GM23338 (cell line): ENCODE measurements at regions not wholly inside any gene's neighbourhood (a gene's known extent, or its start where the extent isn't known, plus 50 kb on each side); places are given as distances from the start of the nearest gene placed in this dataset.

ENCODE experiments used
- ATAC-seq: fragments of 200-7000 bp; cut with Tn5 transposase; 3 replicates; pipeline ENCODE4 v1.9.1; 2020
- DNase-seq: peaks from one replicate; pipeline ENCODE4 v3.0.0-alpha.2; 2015; ENCODE audit warnings: low spot score
- H2AFZ ChIP-seq: fragments of 200-600 bp; sonication (generic); 2 replicates; pipeline ENCODE4 v1.8.0; 2016; ENCODE audit warnings: antibody characterized with exemption, mild to moderate bottlenecking, moderate library complexity
- H3F3A ChIP-seq: fragments of 200-600 bp; sonication (generic); replicated peaks from 2 replicates; pipeline ENCODE4 v1.8.0; 2017; ENCODE audit warnings: antibody characterized with exemption, mixed run types, low read depth
- H3K27ac ChIP-seq: fragments of 200-600 bp; sonication (generic); 2 replicates; pipeline ENCODE4 v1.6.1; 2016; ENCODE audit warnings: low read depth
- H3K27me3 ChIP-seq: fragments of 200-600 bp; sonication (generic); 2 replicates; pipeline ENCODE4 v1.8.0; 2016; ENCODE audit warnings: mild to moderate bottlenecking, mixed run types, moderate library complexity; ENCODE audit not compliant: insufficient read depth
- H3K36me3 ChIP-seq: fragments of 200-600 bp; sonication (generic); 2 replicates; pipeline ENCODE4 v1.8.0; 2016; ENCODE audit warnings: mild to moderate bottlenecking; ENCODE audit not compliant: insufficient read depth
- H3K4me1 ChIP-seq: fragments of 200-600 bp; sonication (generic); 2 replicates; pipeline ENCODE4 v1.8.0; 2016; ENCODE audit warnings: mild to moderate bottlenecking, moderate library complexity; ENCODE audit not compliant: insufficient read depth
- H3K4me2 ChIP-seq: fragments of 200-600 bp; sonication (generic); 2 replicates; pipeline ENCODE4 v1.7.1; 2017; ENCODE audit warnings: mixed run types
- H3K4me3 ChIP-seq: fragments of 200-600 bp; sonication (generic); 2 replicates; pipeline ENCODE4 v1.6.1; 2016; ENCODE audit warnings: mixed run types
- H3K79me2 ChIP-seq: fragments of 200-600 bp; sonication (generic); replicated peaks from 2 replicates; pipeline ENCODE4 v1.8.0; 2017; ENCODE audit warnings: mild to moderate bottlenecking; ENCODE audit not compliant: insufficient read depth
- H3K9me2 ChIP-seq: fragments of 200-600 bp; sonication (generic); 2 replicates; pipeline ENCODE4 v1.8.0; 2017; ENCODE audit not compliant: insufficient read depth
- H4K20me1 ChIP-seq: fragments of 200-600 bp; sonication (generic); replicated peaks from 2 replicates; pipeline ENCODE4 v1.8.0; 2017; ENCODE audit warnings: mild to moderate bottlenecking; ENCODE audit not compliant: insufficient read depth
- H3K27ac Mint-ChIP-seq: 2 replicates; pipeline ENCODE4 v1.8.0; 2020; ENCODE audit warnings: inconsistent platforms, mild to moderate bottlenecking, moderate library complexity, mixed read lengths
- H3K27me3 Mint-ChIP-seq: 3 replicates; pipeline ENCODE4 v1.8.0; 2022; ENCODE audit warnings: low read depth, mild to moderate bottlenecking, moderate library complexity, mixed read lengths, inconsistent platforms; ENCODE audit not compliant: insufficient read depth, poor library complexity
- H3K36me3 Mint-ChIP-seq: 3 replicates; pipeline ENCODE4 v1.8.0; 2021; ENCODE audit warnings: low read depth, mild to moderate bottlenecking, inconsistent platforms, moderate library complexity, mixed read lengths
- H3K4me1 Mint-ChIP-seq: 3 replicates; pipeline ENCODE4 v1.8.0; 2020; ENCODE audit warnings: mild to moderate bottlenecking, inconsistent platforms, mixed read lengths
- H3K4me3 Mint-ChIP-seq: 3 replicates; pipeline ENCODE4 v1.8.0; 2021; ENCODE audit warnings: moderate library complexity, mild to moderate bottlenecking, inconsistent platforms, mixed read lengths
- H3K9me3 Mint-ChIP-seq: 3 replicates; pipeline ENCODE4 v1.8.0; 2020; ENCODE audit warnings: moderate library complexity, mild to moderate bottlenecking, inconsistent platforms, mixed read lengths
- CREB1 ChIP-seq: fragments of 250-450 bp; sonication (Bioruptor Pico); IDR thresholded peaks from 2 replicates; pipeline ENCODE4 v1.5.0; 2020; ENCODE audit warnings: low read depth, mild to moderate bottlenecking, moderate library complexity
- NANOG ChIP-seq: IDR thresholded peaks from 2 replicates; pipeline ENCODE4 v1.6.1; 2016; ENCODE audit warnings: antibody characterized with exemption, borderline replicate concordance
- STAT1 ChIP-seq: IDR thresholded peaks from one replicate; pipeline ENCODE4 v1.6.1; 2016; ENCODE audit warnings: antibody characterized with exemption; ENCODE audit not compliant: unreplicated experiment
- ZNF114 ChIP-seq: fragments of 250-450 bp; sonication (Bioruptor Pico); IDR thresholded peaks from 2 replicates; pipeline ENCODE4 v1.5.0; 2020; ENCODE audit warnings: mild to moderate bottlenecking, moderate library complexity
- ZNF331 ChIP-seq: fragments of 250-450 bp; sonication (Bioruptor Pico); IDR thresholded peaks from 2 replicates; pipeline ENCODE4 v1.5.0; 2020; ENCODE audit warnings: low read depth, mild to moderate bottlenecking, moderate library complexity
- TF ChIP-seq, protein P1 (sequence below): IDR thresholded peaks from 2 replicates; pipeline ENCODE4 v1.6.1; 2016; ENCODE audit warnings: antibody characterized with exemption
- TF ChIP-seq, protein P2 (sequence below): IDR thresholded peaks from one replicate; pipeline ENCODE4 v1.6.1; 2018; ENCODE audit warnings: antibody characterized with exemption; ENCODE audit not compliant: unreplicated experiment
- TF ChIP-seq, protein P3 (sequence below): fragments of 250-450 bp; sonication (Bioruptor Pico); IDR thresholded peaks from 2 replicates; pipeline ENCODE4 v1.5.0; 2020; ENCODE audit warnings: mild to moderate bottlenecking, moderate library complexity
- TF ChIP-seq, protein P4 (sequence below), 2 experiments: fragments of 200-600 bp in 1 of 2; sonication (generic) in 1 of 2; conservative IDR thresholded peaks; 2 replicates each; pipeline versions ENCODE4 v1.5.1 to v1.6.1; 2016 to 2017; ENCODE audit warnings: antibody characterized with exemption in 2 of 2, low read depth in 2 of 2, mild to moderate bottlenecking in 2 of 2, moderate library complexity in 1 of 2

DNA sequence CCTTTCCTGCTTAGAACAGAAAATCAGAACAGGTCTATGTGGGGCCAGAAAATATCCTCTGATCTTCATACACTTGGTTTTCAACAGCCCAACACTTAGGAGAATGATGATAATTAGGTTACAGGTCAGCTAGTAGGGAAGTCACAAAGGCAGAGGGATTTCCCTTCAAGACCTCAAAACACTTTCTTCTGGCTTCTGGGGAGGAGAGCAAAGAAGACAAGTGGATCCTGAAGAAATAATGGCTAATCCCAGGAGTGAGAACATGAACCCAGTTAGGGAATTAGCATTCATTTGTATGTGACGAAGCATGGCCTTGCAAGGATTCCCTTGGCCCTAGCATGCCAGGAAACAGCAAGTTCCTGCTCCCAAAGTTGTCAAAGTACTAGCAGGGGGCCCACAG lies 223.3 kb downstream of the BCAT1 start:
- no peaks in the 10 kb centered on the region; the same call in 1 of the 2 replicates for H3K9me2 ChIP-seq
- TF ChIP-seq CREB1 (CRISPR knock-in tag) (no peak), ZNF331 (CRISPR knock-in tag) (no peak), STAT1 (no peak), NANOG (no peak), ZNF114 (no peak)
- TF ChIP-seq, protein P1, sequence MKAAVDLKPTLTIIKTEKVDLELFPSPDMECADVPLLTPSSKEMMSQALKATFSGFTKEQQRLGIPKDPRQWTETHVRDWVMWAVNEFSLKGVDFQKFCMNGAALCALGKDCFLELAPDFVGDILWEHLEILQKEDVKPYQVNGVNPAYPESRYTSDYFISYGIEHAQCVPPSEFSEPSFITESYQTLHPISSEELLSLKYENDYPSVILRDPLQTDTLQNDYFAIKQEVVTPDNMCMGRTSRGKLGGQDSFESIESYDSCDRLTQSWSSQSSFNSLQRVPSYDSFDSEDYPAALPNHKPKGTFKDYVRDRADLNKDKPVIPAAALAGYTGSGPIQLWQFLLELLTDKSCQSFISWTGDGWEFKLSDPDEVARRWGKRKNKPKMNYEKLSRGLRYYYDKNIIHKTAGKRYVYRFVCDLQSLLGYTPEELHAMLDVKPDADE: no peak
- TF ChIP-seq, protein P2, sequence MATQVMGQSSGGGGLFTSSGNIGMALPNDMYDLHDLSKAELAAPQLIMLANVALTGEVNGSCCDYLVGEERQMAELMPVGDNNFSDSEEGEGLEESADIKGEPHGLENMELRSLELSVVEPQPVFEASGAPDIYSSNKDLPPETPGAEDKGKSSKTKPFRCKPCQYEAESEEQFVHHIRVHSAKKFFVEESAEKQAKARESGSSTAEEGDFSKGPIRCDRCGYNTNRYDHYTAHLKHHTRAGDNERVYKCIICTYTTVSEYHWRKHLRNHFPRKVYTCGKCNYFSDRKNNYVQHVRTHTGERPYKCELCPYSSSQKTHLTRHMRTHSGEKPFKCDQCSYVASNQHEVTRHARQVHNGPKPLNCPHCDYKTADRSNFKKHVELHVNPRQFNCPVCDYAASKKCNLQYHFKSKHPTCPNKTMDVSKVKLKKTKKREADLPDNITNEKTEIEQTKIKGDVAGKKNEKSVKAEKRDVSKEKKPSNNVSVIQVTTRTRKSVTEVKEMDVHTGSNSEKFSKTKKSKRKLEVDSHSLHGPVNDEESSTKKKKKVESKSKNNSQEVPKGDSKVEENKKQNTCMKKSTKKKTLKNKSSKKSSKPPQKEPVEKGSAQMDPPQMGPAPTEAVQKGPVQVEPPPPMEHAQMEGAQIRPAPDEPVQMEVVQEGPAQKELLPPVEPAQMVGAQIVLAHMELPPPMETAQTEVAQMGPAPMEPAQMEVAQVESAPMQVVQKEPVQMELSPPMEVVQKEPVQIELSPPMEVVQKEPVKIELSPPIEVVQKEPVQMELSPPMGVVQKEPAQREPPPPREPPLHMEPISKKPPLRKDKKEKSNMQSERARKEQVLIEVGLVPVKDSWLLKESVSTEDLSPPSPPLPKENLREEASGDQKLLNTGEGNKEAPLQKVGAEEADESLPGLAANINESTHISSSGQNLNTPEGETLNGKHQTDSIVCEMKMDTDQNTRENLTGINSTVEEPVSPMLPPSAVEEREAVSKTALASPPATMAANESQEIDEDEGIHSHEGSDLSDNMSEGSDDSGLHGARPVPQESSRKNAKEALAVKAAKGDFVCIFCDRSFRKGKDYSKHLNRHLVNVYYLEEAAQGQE: no peak
- TF ChIP-seq, protein P3, sequence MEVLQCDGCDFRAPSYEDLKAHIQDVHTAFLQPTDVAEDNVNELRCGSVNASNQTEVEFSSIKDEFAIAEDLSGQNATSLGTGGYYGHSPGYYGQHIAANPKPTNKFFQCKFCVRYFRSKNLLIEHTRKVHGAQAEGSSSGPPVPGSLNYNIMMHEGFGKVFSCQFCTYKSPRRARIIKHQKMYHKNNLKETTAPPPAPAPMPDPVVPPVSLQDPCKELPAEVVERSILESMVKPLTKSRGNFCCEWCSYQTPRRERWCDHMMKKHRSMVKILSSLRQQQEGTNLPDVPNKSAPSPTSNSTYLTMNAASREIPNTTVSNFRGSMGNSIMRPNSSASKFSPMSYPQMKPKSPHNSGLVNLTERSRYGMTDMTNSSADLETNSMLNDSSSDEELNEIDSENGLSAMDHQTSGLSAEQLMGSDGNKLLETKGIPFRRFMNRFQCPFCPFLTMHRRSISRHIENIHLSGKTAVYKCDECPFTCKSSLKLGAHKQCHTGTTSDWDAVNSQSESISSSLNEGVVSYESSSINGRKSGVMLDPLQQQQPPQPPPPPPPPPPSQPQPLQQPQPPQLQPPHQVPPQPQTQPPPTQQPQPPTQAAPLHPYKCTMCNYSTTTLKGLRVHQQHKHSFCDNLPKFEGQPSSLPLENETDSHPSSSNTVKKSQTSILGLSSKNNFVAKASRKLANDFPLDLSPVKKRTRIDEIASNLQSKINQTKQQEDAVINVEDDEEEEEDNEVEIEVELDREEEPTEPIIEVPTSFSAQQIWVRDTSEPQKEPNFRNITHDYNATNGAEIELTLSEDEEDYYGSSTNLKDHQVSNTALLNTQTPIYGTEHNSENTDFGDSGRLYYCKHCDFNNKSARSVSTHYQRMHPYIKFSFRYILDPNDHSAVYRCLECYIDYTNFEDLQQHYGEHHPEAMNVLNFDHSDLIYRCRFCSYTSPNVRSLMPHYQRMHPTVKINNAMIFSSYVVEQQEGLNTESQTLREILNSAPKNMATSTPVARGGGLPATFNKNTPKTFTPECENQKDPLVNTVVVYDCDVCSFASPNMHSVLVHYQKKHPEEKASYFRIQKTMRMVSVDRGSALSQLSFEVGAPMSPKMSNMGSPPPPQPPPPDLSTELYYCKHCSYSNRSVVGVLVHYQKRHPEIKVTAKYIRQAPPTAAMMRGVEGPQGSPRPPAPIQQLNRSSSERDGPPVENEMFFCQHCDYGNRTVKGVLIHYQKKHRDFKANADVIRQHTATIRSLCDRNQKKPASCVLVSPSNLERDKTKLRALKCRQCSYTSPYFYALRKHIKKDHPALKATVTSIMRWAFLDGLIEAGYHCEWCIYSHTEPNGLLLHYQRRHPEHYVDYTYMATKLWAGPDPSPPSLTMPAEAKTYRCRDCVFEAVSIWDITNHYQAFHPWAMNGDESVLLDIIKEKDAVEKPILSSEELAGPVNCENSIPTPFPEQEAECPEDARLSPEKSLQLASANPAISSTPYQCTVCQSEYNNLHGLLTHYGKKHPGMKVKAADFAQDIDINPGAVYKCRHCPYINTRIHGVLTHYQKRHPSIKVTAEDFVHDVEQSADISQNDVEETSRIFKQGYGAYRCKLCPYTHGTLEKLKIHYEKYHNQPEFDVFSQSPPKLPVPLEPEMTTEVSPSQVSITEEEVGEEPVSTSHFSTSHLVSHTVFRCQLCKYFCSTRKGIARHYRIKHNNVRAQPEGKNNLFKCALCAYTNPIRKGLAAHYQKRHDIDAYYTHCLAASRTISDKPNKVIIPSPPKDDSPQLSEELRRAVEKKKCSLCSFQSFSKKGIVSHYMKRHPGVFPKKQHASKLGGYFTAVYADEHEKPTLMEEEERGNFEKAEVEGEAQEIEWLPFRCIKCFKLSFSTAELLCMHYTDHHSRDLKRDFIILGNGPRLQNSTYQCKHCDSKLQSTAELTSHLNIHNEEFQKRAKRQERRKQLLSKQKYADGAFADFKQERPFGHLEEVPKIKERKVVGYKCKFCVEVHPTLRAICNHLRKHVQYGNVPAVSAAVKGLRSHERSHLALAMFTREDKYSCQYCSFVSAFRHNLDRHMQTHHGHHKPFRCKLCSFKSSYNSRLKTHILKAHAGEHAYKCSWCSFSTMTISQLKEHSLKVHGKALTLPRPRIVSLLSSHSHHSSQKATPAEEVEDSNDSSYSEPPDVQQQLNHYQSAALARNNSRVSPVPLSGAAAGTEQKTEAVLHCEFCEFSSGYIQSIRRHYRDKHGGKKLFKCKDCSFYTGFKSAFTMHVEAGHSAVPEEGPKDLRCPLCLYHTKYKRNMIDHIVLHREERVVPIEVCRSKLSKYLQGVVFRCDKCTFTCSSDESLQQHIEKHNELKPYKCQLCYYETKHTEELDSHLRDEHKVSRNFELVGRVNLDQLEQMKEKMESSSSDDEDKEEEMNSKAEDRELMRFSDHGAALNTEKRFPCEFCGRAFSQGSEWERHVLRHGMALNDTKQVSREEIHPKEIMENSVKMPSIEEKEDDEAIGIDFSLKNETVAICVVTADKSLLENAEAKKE (CRISPR knock-in tag): no peak
- TF ChIP-seq, protein P4, sequence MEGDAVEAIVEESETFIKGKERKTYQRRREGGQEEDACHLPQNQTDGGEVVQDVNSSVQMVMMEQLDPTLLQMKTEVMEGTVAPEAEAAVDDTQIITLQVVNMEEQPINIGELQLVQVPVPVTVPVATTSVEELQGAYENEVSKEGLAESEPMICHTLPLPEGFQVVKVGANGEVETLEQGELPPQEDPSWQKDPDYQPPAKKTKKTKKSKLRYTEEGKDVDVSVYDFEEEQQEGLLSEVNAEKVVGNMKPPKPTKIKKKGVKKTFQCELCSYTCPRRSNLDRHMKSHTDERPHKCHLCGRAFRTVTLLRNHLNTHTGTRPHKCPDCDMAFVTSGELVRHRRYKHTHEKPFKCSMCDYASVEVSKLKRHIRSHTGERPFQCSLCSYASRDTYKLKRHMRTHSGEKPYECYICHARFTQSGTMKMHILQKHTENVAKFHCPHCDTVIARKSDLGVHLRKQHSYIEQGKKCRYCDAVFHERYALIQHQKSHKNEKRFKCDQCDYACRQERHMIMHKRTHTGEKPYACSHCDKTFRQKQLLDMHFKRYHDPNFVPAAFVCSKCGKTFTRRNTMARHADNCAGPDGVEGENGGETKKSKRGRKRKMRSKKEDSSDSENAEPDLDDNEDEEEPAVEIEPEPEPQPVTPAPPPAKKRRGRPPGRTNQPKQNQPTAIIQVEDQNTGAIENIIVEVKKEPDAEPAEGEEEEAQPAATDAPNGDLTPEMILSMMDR (conservative IDR thresholded peaks at IDR 0.05; ENCODE audit: low read depth in 2 of 2): no peak
- no peaks in the 10 kb centered on the region for H3K27me3 Mint-ChIP-seq

More for the DNA sequence above, 223.3 kb downstream of the BCAT1 start:
- Mint-ChIP-seq H3K27ac (no peak overlapping the region), H3K4me1 (no peaks in the 10 kb centered on the region), H3K36me3 (0 out of 3 replicates have a peak, but pooled peaks cover 3% of the 10 kb centered on the region), H3K9me3 (peaks cover 3% of the 10 kb centered on the region), H3K4me3 (no peak overlapping the region)
- no peaks in the 10 kb centered on the region for H3F3A ChIP-seq
- H2AFZ ChIP-seq: 0 out of 2 replicates have a peak overlapping the region, but pooled peaks have one; percentile 11
- DNase-seq: no peak
- no peak overlapping the region for H3K4me3 ChIP-seq
- no peak overlapping the region for H3K27ac ChIP-seq
- no peaks in the 10 kb centered on the region for H3K79me2 ChIP-seq
- H3K27me3 ChIP-seq: no peaks in the 10 kb centered on the region
- no peak for ATAC-seq
- no peaks in the 10 kb centered on the region for H3K4me1 ChIP-seq
- no peak overlapping the region for H3K4me2 ChIP-seq
- no peaks in the 10 kb centered on the region for H4K20me1 ChIP-seq
- H3K36me3 ChIP-seq: no peaks in the 10 kb centered on the region
